ENCODE measurements at regions not wholly inside any gene's neighbourhood (a gene's known extent, or its start where the extent isn't known, plus 50 kb on each side); places are given as distances from the start of the nearest gene placed in this dataset.

DNA sequence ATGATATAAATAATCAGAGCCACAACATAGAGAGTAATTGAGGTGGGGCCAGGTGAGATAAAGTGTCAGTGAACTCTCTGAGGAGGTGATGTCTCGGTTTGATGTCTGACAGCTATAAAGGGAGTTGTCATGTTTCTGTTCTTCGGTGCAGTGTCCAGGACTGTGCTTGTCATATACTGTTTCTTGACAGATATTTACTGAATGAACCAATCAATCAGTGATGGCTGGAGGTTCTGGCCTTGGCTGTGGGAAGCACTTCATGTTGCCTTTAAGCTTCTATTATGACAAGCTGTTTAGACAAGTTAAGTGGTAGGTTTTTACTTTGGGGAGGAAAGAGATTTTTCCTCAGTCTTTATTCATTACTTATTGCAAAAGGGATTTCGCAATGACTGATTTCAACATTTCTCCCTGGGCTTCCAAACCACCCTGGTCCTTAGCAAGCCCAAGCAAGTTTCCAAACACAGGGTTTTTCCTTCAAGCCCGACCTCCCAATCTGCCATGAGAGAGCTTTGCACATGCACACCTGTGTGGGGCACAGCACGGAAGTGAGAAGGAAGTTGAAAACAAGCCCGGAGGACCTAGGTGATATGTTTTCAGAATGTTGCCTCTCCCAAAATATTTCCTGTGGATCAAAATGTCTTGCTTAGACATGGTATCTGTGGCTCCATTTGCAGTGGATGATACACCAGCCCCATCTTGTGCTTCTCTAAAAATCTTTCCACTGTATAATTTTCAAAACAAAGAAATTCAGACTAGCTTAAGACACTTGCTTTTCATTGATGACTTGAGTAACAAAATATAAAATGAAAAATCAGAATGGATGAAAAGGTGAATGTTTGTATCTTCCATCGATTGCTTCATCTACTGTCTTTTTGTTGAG lies 567.3 kb upstream of the BTBD3 start:
- TF ChIP-seq, protein P1, sequence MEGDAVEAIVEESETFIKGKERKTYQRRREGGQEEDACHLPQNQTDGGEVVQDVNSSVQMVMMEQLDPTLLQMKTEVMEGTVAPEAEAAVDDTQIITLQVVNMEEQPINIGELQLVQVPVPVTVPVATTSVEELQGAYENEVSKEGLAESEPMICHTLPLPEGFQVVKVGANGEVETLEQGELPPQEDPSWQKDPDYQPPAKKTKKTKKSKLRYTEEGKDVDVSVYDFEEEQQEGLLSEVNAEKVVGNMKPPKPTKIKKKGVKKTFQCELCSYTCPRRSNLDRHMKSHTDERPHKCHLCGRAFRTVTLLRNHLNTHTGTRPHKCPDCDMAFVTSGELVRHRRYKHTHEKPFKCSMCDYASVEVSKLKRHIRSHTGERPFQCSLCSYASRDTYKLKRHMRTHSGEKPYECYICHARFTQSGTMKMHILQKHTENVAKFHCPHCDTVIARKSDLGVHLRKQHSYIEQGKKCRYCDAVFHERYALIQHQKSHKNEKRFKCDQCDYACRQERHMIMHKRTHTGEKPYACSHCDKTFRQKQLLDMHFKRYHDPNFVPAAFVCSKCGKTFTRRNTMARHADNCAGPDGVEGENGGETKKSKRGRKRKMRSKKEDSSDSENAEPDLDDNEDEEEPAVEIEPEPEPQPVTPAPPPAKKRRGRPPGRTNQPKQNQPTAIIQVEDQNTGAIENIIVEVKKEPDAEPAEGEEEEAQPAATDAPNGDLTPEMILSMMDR (conservative IDR thresholded peaks at IDR 0.05; ENCODE audit: low read length): no peak
- no peak for TF ChIP-seq EZH2phosphoT487 (IDR thresholded peaks at IDR 0.05; ENCODE audit: borderline replicate concordance, low read depth, low read length)
